GM21786 (cell line): ENCODE measurements at regions not wholly inside any gene's neighbourhood (a gene's known extent, or its start where the extent isn't known, plus 50 kb on each side); places are given as distances from the start of the nearest gene placed in this dataset.

ENCODE experiments used
- ATAC-seq: cut with Tn5 transposase; IDR thresholded peaks from one replicate; pipeline ENCODE4 v1.9.1; 2021; ENCODE audit not compliant: unreplicated experiment

DNA sequence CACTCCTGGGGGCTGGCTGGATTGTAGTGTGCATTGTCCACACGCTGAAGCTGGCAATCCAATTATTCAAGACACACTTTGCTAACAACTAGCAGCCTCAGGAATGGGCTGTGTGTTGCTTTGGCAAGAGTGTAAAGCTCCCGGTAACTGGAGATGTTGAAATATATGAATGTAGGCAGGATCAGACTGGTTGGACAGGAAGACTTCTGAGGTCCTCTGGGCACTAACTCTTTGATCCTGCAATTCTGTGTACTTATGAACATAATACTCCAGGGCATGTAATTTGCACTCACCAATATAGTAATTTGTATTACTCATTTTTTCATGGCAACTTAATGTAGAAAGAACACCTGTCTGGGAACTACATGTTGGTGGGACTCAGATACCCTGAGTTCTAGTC, 106.7 kb upstream of the SLC28A3 start:
- ATAC-seq = no peak

GRCh38 chr9:84450029-84450428, 109.5 kb upstream of the SLC28A3 start:
- no peak for ATAC-seq

DNA sequence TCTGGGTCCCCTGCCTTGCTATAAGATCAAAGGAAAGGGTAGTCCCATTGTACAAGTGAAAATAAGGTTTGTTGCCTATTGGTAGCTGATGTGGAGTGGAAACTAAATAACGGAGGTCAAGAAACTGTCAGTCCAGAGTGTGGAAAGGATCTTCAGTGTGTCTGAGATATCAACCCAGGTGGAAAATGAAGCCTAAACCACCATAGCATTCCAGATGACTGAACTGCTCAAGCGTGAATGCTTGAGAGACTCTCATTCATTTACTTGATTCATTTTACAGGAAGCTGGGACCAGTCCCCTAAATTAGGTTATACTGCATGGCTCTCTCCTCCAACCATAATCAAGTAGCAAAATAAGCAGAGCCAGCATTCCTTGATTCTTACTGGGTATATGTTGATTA, 116.0 kb upstream of the SLC28A3 start:
- ATAC-seq = no peak

DNA sequence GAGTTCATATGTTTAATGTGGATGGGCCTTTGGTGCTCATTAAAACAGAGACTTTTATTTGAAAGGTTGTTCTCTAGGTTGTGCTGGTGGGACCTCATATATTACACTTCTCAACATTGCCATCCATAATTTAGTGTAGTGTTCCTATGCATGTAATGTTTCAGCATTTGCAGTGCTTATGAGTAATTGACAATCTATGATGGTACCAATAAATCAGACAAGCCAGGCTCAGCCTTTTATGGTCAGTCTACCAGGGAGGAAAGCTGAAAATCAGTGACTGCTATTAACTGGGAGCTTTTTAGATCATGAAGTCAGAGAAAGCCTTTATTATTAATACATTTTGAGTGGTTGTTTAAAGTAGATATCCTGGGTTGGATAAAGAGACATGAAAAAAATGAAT, 120.1 kb upstream of the SLC28A3 start:
- ATAC-seq = no peak

DNA sequence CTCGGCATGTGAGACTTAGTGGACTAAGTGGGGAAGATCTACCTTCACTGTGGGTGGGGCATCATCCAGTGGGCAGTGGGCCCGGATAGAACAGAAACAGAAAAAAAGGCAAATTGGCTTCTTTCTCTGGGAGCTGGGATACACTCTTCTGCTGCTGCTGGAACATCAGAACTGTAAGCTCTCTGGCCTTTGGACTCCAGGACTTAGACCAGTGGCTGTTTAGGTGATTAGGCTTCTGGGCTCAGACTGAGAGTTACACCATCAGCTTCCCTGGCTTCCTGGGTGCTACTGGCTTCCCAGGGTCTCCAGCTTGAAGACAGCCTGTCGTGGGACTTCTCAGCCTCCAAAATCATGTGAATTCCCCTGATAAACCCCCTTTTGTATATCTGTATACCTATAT, 122.7 kb upstream of the SLC28A3 start:
- no peak for ATAC-seq

- ATAC-seq = no peak
Measured at GRCh38 chr9:84466580-84467285, 126.2 kb upstream of the SLC28A3 start.

GRCh38 chr9:84471816-84472215, 131.3 kb upstream of the SLC28A3 start:
- ATAC-seq = no peak

DNA sequence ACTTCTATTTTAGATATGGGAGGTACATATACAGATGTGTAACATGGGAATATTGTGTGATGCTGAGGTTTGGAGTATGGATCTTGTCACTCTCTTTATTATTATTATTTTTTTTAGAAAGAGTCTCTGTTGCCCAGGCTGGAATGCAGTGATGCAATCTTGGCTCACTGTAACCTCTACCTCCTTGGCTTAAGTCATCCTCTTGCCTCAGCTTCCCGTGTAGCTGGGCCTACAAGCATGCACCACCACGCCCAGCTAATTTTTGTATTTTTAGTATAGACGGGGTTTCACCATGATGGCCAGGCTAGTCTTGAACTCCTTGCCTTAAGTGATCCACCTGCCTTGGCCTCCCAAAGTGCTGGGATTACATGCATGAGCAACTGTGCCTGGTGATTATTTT, 138.4 kb upstream of the SLC28A3 start:
- no peak for ATAC-seq

GRCh38 chr9:84480071-84480470, 139.5 kb upstream of the SLC28A3 start:
- no peak for ATAC-seq

DNA sequence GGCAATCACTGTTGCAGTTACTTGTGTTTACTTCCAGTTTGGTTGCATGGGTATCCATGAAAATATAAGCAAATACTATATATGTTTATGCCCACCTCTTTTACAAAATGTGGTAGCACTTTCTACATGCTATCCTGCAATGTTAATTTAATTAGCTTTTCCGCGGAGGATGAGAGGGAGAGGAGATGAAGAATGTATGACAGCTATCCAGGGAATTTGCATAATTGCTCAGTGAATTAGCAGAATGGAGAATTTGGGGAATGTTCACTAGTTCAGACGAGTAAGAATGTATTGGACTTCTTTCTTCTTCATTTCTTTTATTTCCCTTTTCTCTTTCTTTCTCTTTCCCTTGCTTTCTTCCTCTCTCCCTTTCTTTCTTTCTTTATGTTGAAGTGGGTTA, 140.7 kb upstream of the SLC28A3 start:
- no peak for ATAC-seq

- ATAC-seq = no peak
Measured at GRCh38 chr9:84481636-84482218, 141.2 kb upstream of the SLC28A3 start.

GRCh38 chr9:84482607-84483006, 142.0 kb upstream of the SLC28A3 start:
- ATAC-seq = no peak

DNA sequence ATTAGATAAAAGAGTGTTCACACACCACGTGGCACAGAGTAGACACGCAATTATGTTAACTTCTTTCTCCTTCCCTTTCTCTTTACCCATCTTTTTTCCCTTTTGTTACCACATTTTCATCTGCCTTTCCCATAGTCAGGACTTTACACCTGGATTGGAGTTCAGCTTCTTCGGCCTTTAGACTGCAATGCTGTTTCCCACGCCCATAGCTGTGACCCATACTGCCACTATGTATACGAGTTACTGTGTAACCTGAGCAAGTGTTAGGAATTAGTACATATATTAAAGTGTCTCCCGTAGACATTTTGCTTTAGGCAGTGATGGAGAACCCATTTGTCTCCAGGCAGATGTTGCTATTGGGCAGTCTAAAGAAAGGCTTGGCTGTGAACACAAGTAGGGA, 143.6 kb upstream of the SLC28A3 start:
- no peak for ATAC-seq

DNA sequence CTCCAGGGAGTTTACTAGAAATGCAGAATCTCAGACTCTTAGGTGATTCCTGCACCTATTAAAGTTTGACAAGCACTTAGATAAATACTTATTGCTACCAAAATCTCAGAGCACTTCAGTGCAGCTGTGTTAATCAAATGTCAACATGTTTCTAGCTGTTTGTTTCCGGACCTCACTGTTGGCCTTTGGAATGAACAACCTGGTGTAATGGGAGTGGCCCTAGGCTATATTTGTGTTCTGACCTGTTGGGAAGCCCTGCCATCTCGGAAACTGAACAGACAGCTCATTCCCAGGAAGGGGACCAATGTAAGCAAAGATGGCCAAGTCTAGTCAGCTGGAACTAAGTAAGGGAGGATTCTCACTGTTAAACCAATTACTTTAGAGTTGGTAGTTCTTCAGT, 145.0 kb upstream of the SLC28A3 start:
- ATAC-seq = no peak

DNA sequence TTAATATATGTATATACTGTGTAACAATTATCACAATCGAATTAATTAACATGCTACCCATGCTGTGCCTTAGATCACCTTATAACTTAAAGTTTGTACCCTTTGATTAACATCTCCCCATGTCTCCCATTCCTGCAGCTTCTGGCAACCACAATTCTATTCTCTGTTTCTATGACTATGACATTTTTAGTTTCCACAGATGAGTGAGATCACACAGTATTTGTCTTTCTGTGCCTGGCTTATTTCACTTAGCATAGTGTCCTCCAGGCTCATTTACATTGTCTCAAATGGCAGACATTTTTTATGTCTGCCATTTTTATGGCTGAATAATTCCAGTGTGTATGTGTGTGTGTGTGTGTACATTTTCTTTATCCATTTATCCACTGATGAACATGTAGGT, 146.1 kb upstream of the SLC28A3 start:
- ATAC-seq = no peak

DNA sequence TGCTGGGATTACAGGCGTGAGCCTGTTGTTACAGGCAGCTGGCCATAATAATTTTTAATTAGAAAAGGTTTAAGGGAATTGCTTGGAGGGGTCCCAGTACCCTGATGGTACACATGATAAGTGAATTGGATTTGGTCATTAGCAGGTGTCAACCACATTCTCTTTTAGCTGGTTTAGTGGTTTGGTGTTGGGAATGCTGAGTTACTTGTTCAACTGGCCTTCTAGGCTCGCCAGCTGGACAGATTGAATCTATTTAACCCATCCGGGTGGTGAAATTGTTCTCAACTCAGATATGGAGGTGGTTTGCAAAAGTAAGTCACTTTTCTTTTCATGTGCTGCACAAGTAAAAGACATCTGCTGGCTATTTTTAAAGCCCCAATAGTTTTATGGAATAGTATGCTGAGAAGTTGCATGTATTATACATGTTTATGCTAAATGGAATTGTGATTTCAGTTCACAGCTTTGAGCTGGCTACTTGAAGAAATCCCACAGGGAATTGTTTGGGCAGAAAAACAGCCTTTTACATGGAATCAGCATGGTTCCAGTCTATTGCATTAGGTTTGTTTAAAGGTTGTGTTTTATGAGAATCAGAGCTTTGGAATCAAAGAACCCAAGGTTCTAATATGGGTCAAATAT, 149.8 kb upstream of the SLC28A3 start:
- no peak for ATAC-seq

- ATAC-seq = no peak
Measured at GRCh38 chr9:84490842-84491325, 150.3 kb upstream of the SLC28A3 start.

GRCh38 chr9:84492366-84493159, 152.0 kb upstream of the SLC28A3 start:
- no peak for ATAC-seq

GRCh38 chr9:84493284-84493947, 152.9 kb upstream of the SLC28A3 start:
- no peak for ATAC-seq

- ATAC-seq = peak; percentile 88
Measured at GRCh38 chr9:84499969-84500582, 159.5 kb upstream of the SLC28A3 start.

GRCh38 chr9:84500826-84501225, 160.3 kb upstream of the SLC28A3 start:
- ATAC-seq = no peak
